GM23338 (cell line): ENCODE measurements at regions not wholly inside any gene's neighbourhood (a gene's known extent, or its start where the extent isn't known, plus 50 kb on each side); places are given as distances from the start of the nearest gene placed in this dataset.

Experiments used
- CREB1 ChIP-seq: fragments of 250-450 bp; sonication (Bioruptor Pico); IDR thresholded peaks from 2 replicates; pipeline ENCODE4 v1.5.0; 2020; ENCODE audit warnings: low read depth, mild to moderate bottlenecking, moderate library complexity
- ETS1 ChIP-seq: IDR thresholded peaks from 2 replicates; pipeline ENCODE4 v1.6.1; 2016; ENCODE audit warnings: antibody characterized with exemption
- EZH2 ChIP-seq: fragments of 200-600 bp; sonication (generic); IDR thresholded peaks from one replicate; pipeline ENCODE4 v1.8.0; 2017; ENCODE audit warnings: antibody characterized with exemption, mild to moderate bottlenecking, low read depth; ENCODE audit not compliant: unreplicated experiment
- POLR2AphosphoS5 ChIP-seq: IDR thresholded peaks from 2 replicates; pipeline ENCODE4 v1.6.1; 2016; ENCODE audit warnings: antibody characterized with exemption, low read depth
- REST ChIP-seq: IDR thresholded peaks from one replicate; pipeline ENCODE4 v1.6.1; 2018; ENCODE audit warnings: antibody characterized with exemption; ENCODE audit not compliant: unreplicated experiment
- ZNF114 ChIP-seq: fragments of 250-450 bp; sonication (Bioruptor Pico); IDR thresholded peaks from 2 replicates; pipeline ENCODE4 v1.5.0; 2020; ENCODE audit warnings: mild to moderate bottlenecking, moderate library complexity
- ZNF462 ChIP-seq: fragments of 250-450 bp; sonication (Bioruptor Pico); IDR thresholded peaks from 2 replicates; pipeline ENCODE4 v1.5.0; 2020; ENCODE audit warnings: mild to moderate bottlenecking, moderate library complexity
- TF ChIP-seq, protein P1 (sequence below), 2 experiments: fragments of 200-600 bp in 1 of 2; sonication (generic) in 1 of 2; conservative IDR thresholded peaks; 2 replicates each; pipeline versions ENCODE4 v1.5.1 to v1.6.1; 2016 to 2017; ENCODE audit warnings: antibody characterized with exemption in 2 of 2, low read depth in 2 of 2, mild to moderate bottlenecking in 2 of 2, moderate library complexity in 1 of 2

- no peak for TF ChIP-seq POLR2AphosphoS5
- TF ChIP-seq, protein P1, sequence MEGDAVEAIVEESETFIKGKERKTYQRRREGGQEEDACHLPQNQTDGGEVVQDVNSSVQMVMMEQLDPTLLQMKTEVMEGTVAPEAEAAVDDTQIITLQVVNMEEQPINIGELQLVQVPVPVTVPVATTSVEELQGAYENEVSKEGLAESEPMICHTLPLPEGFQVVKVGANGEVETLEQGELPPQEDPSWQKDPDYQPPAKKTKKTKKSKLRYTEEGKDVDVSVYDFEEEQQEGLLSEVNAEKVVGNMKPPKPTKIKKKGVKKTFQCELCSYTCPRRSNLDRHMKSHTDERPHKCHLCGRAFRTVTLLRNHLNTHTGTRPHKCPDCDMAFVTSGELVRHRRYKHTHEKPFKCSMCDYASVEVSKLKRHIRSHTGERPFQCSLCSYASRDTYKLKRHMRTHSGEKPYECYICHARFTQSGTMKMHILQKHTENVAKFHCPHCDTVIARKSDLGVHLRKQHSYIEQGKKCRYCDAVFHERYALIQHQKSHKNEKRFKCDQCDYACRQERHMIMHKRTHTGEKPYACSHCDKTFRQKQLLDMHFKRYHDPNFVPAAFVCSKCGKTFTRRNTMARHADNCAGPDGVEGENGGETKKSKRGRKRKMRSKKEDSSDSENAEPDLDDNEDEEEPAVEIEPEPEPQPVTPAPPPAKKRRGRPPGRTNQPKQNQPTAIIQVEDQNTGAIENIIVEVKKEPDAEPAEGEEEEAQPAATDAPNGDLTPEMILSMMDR (conservative IDR thresholded peaks at IDR 0.05; ENCODE audit: low read depth in 2 of 2): no peak
- TF ChIP-seq ZNF114 (CRISPR knock-in tag): no peak
- TF ChIP-seq EZH2: no peak
- no peak for TF ChIP-seq REST
- no peak for TF ChIP-seq ETS1
- TF ChIP-seq CREB1 (CRISPR knock-in tag): no peak
- no peak for TF ChIP-seq ZNF462 (CRISPR knock-in tag)
These were observed 778.1 kb upstream of the SOX11 start for GRCh38 chr2:4914036-4914435.
